ENCODE measurements at regions not wholly inside any gene's neighbourhood (a gene's known extent, or its start where the extent isn't known, plus 50 kb on each side); places are given as distances from the start of the nearest gene placed in this dataset.

DNA sequence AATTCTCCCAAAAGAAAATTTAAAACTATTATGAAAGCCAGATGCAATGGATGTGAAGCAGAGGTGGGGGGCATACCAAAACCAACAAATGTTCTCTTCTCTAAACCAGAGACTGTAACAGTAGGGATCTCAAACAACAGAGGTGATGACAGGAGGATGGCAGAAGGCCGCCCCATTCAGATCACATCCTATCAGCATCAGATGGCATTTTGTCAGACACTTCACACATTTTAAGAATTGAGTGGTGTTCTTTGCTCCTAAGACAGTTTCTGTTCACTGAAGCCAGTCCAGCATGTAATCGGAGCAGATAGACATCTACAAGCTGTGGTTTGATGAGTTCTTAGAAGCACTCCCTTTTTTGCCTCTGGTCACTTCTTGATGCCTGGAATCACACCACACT, 59.6 kb upstream of the SRRM4 start:
- no peak for TF ChIP-seq POLR2A (IDR thresholded peaks at IDR 0.05)
- TF ChIP-seq, protein P1, sequence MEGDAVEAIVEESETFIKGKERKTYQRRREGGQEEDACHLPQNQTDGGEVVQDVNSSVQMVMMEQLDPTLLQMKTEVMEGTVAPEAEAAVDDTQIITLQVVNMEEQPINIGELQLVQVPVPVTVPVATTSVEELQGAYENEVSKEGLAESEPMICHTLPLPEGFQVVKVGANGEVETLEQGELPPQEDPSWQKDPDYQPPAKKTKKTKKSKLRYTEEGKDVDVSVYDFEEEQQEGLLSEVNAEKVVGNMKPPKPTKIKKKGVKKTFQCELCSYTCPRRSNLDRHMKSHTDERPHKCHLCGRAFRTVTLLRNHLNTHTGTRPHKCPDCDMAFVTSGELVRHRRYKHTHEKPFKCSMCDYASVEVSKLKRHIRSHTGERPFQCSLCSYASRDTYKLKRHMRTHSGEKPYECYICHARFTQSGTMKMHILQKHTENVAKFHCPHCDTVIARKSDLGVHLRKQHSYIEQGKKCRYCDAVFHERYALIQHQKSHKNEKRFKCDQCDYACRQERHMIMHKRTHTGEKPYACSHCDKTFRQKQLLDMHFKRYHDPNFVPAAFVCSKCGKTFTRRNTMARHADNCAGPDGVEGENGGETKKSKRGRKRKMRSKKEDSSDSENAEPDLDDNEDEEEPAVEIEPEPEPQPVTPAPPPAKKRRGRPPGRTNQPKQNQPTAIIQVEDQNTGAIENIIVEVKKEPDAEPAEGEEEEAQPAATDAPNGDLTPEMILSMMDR (IDR thresholded peaks at IDR 0.05), result no peak
- no peak for TF ChIP-seq EP300 (IDR thresholded peaks at IDR 0.05)
